ENCODE measurements at regions not wholly inside any gene's neighbourhood (a gene's known extent, or its start where the extent isn't known, plus 50 kb on each side); places are given as distances from the start of the nearest gene placed in this dataset.
"Not testable (repeated sequence)": the region's sequence is repeated elsewhere in the genome, so short reads cannot be mapped to it uniquely, and the experiment has no call there.

DNA sequence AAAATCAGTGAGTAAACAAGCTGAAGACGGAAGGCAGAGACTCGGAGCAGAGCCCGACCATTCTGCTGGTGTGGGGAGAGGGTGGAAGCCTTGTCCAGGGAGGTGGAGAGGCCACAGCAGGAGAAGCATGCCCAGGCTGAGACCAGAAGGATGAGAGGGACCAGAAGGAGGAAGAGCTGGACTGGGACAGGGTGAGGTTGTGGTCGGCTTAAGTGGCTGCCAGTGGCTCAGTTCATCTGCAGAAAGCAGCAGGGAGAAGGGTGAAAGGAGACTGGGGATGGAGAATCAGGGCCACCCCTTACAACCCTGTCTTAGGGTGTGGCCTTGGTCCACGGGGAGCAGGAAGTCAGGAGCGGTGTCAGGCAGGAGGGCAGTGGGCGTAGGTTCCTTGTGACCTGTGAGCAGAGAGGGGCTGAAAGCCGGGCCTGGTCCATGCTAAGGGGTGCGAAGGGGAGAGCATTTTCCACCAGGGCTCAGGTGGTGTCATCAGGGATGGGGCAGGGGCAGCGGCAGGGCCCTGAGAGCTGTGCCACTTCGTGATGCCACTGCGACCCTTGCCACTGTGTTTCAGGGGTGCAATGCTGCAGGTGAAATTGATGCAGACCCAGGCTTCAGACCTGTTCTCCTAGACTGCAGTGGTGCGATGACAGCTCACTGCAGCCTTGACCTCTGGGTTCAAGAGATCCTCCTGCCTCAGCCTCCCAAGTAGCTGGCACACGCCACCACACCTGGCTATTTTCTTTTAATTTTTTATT is 81.1 kb downstream of the TTLL2 start:
- intact Hi-C loops (cut with DNase I; ENCODE audit: low total_unique reads), result no loop called here
- H3K4me3 ChIP-seq (ENCODE audit: low read depth, poor library complexity, severe bottlenecking), result no peak overlapping the region
- 80 to 82% methylated on average over 14 of the region's 14 CpGs for WGBS, 2 donors
- TF ChIP-seq, protein P1, sequence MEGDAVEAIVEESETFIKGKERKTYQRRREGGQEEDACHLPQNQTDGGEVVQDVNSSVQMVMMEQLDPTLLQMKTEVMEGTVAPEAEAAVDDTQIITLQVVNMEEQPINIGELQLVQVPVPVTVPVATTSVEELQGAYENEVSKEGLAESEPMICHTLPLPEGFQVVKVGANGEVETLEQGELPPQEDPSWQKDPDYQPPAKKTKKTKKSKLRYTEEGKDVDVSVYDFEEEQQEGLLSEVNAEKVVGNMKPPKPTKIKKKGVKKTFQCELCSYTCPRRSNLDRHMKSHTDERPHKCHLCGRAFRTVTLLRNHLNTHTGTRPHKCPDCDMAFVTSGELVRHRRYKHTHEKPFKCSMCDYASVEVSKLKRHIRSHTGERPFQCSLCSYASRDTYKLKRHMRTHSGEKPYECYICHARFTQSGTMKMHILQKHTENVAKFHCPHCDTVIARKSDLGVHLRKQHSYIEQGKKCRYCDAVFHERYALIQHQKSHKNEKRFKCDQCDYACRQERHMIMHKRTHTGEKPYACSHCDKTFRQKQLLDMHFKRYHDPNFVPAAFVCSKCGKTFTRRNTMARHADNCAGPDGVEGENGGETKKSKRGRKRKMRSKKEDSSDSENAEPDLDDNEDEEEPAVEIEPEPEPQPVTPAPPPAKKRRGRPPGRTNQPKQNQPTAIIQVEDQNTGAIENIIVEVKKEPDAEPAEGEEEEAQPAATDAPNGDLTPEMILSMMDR (IDR thresholded peaks at IDR 0.05), result no peak
- no peak for TF ChIP-seq POLR2A (IDR thresholded peaks at IDR 0.05)
- DNase-seq (ENCODE audit: low spot score in 2 of 2), result no peak

DNA sequence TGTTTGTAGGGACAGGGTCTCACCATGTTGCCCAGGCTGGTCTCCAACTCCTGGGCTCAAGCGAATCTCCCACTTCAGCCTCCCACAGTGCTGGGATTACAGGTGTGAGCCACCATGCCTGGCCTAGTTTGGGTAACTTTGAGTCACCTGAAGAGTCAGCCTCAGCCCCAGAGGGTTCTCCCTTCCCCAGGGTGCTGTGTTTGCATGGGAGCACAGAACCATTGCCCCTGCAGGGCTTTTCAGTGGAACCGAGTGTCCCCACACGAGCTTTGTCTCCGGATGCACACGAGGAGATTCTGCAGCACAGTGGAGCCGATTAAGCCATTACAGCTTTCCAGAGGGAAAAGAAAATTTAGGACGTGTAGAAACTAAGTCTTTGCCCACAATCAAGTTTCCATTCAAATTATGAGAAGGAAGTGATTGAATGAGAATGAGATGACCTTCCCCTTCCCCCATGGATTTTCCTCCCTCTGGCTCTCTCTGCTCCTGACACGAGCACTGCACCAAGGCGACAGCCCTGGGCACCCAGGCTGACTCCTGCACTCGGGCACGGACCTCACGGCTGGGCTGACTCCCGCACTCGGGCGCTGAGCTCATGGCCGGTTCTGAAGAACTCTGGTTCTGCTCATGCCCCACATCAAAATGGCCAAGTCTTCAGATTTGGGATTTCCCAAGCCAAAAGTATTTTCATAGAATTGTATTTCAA is 81.8 kb downstream of the TTLL2 start:
- H3K4me3 ChIP-seq (ENCODE audit: low read depth, poor library complexity, severe bottlenecking); DNase-seq (ENCODE audit: low spot score in 2 of 2); intact Hi-C loops (cut with DNase I; ENCODE audit: low total_unique reads): not testable (repeated sequence)
- 76 to 84% methylated on average over 16 of the region's 16 CpGs for WGBS, 2 donors

DNA sequence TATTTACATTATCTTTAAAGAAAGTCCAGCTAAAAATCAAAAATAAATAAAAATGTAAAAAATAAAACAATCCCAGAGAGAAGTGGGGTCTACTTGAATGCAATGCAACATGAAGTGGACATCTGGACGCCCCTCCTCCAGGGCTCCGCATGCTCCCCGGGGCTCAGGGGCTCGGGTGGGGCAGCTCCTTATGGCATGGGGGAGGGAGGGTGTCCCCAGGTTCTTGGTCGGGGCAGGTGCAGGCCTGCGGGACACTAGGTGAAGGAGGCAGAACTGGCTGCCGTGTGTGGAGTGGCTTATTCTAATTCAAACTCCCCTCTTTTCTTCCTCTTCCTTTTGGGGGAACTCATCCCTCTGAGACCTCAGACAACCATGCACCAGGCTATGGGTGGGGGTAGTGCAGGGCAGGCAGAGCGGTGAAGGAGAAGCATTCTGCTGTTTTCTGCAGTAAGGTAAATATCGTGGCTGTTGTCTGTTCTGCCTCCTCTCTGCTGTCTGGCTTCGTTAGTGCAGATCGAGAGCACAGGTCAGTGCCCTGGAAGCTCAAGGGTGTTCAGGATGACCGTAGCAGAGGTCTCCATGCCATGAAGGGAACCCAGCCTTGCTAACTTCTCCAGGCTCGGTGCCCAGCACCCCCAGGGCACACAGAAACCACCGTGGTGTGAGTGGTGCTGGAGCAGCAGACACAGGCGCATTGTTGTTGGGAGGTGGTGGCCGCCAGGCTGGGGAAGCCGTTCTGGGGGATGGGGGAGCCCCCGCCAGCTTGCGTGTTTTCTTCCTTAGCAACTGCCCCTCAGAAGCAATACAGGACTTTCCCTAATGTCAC is 82.6 kb downstream of the TTLL2 start:
- no peak for DNase-seq (ENCODE audit: low spot score in 2 of 2)
- H3K4me3 ChIP-seq (ENCODE audit: low read depth, poor library complexity, severe bottlenecking), result no peak overlapping the region
- intact Hi-C loops (cut with DNase I; ENCODE audit: low total_unique reads), result no loop called here
- TF ChIP-seq, protein P1 (IDR thresholded peaks at IDR 0.05), result no peak
- TF ChIP-seq POLR2A (IDR thresholded peaks at IDR 0.05), result no peak
- WGBS, 2 donors, result 58 to 64% methylated on average over 14 to 18 of the region's 19 CpGs

DNA sequence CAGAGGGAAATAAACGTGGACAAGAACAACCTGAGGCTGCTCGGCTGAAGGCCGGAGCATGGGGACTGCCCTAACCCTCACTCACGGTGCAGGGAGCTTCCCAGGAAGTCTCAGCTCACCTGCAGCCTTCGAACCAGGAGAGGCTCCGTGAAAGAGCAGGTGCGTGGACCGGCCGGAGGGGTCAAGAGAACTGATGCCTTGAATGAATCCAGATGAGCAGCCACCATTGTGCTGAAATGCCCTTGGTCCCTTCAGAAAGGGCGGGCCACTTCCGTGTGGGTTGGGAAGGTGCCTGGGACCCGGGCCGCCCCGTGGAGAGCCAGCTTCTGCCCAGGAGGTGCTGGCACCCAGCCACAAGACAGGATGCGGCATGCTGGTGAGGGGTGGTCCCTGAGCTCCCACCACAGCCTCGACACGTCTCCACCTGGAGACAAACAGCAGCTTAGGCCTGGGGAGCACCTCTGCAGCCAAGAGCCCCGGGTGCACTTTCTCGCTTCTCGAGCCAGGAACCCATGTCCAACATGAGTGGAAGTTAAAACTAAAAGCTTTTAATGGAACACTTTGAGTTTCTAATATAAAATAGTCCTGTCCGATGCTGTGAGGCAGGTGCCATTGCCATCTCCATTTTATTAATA is 83.5 kb downstream of the TTLL2 start:
- 70 to 73% methylated on average over 10 to 16 of the region's 21 CpGs for WGBS, 2 donors
- no peak for DNase-seq (ENCODE audit: low spot score in 2 of 2)
- TF ChIP-seq POLR2A (IDR thresholded peaks at IDR 0.05), result no peak
- TF ChIP-seq, protein P1 (IDR thresholded peaks at IDR 0.05), result no peak
- H3K4me3 ChIP-seq (ENCODE audit: low read depth, poor library complexity, severe bottlenecking), result no peak overlapping the region
- intact Hi-C loops (cut with DNase I; ENCODE audit: low total_unique reads), result no loop called here

DNA sequence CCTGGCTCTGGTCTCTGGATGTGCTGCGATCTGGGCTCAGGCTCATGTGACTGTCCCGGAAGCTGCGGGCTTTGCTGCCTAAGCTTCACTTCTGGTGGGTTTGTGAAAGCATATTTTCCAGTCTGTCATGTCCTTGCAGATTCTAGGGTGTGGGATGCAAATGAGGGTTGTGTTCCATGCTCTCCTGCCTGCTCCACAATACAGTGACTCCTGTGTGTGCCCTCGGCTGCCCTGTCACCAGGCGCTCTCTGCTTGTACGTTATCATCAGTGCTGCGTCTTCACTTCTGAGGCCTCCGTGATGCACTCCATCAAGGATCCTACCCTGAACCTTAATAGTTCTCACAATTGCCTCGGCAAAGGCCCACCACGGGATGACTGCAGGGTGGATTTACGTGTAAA is 84.2 kb downstream of the TTLL2 start:
- intact Hi-C loops (cut with DNase I; ENCODE audit: low total_unique reads), result no loop called here
- DNase-seq (ENCODE audit: low spot score in 2 of 2), result no peak
- no peak overlapping the region for H3K4me3 ChIP-seq (ENCODE audit: low read depth, poor library complexity, severe bottlenecking)
- 86 to 91% methylated on average over 11 of the region's 11 CpGs for WGBS, 2 donors
- TF ChIP-seq, protein P1 (IDR thresholded peaks at IDR 0.05), result no peak
- TF ChIP-seq POLR2A (IDR thresholded peaks at IDR 0.05), result no peak

All from lower leg skin (tissue), 4 donors.